ENCODE measurements at regions not wholly inside any gene's neighbourhood (a gene's known extent, or its start where the extent isn't known, plus 50 kb on each side); places are given as distances from the start of the nearest gene placed in this dataset.

DNA sequence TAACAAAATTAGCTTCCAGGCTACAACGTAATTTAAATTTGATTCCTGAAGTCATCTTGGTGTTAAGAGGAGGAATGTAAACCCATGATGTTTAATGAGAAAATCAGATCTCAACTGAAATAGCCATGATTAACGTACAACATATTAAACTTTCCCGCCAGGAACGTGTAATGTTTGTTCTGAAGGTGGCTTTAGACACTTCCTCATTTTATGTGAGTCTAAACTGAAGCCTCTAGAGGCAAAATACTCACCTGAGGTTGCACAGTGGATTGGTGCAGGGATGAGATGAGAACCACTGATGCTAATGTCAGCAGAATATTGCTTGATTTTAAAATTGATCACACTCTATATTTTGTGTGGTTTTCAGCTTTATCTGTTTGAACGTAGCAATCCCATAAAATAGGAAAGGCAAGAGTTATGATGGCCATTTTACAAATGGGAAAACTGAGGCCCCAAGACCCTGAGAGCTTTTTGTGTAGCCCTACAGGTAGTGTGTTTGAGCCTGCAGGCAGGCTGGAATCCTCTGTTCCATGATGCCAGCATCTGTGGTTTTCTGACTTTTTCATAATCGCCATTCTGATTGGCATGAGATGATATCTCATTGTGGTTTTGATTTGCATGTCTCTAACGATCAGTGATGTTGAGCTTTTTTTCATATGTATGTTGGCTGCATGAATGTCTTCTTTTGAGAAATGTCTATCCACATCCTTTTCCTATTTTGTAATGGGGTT is 243.7 kb upstream of the BMPER start:
- no peak for DNase-seq (ENCODE audit: low read depth, low spot score)

DNA sequence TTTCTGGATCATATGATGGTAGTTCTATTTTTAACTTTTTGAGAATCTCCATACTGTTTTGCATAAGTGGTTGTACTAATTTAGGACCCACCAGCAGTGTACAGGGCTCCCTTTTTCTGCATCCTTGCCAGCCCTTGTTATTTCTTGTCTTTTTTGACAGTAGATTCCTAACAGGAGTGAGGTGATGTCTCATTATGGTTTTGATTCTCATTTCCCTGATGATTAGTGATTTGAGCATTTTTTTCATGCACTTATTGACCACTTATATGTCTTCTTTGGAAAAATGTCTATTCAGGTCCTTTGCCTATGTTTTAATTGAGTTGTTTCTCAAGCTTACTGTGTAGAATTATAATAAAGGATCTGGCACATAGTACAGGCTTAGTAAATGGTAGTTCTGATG is 238.8 kb upstream of the BMPER start:
- DNase-seq (ENCODE audit: low read depth, low spot score), result peak; percentile 20

DNA sequence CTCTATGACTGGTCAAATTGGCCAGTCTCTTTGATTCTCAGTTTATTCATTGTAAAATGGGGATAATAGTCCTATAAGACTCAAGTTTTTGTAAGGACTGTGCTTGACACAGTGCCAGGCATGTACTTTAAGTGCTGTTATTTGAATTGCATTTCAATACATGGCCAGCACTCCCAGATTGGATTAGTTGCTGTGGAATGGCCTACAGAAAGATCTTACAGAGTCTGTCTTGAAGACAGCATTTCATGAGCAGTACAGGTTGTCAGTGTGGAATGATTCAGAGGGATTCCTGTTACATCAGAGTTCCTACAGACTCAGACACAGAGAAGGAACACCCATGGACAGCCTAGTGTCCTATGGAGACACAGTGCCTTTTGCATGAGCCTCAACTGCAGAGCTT is 238.1 kb upstream of the BMPER start:
- peak; percentile 26 for DNase-seq (ENCODE audit: low read depth, low spot score)

DNA sequence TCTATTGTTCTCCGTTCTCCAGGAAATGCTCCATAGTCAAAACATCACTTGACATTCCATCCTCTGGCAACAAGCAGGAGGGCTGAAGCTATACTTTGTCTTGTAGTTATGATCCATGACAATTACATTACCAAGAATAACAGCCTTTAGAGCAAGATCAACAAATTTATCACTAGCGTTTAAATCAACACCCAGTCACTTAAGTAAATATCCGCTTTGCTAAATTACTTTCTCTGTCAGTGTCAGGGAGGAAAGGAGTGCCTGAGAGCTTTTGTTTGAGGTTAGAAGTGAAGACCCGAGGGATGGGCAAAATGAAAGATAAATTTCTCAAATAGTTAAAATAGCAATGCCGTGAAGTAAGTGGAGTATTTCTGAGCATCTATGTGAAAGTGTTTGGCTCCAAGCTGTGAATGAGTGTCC is 236.1 kb upstream of the BMPER start:
- DNase-seq (ENCODE audit: low read depth, low spot score), result peak; percentile 45

DNA sequence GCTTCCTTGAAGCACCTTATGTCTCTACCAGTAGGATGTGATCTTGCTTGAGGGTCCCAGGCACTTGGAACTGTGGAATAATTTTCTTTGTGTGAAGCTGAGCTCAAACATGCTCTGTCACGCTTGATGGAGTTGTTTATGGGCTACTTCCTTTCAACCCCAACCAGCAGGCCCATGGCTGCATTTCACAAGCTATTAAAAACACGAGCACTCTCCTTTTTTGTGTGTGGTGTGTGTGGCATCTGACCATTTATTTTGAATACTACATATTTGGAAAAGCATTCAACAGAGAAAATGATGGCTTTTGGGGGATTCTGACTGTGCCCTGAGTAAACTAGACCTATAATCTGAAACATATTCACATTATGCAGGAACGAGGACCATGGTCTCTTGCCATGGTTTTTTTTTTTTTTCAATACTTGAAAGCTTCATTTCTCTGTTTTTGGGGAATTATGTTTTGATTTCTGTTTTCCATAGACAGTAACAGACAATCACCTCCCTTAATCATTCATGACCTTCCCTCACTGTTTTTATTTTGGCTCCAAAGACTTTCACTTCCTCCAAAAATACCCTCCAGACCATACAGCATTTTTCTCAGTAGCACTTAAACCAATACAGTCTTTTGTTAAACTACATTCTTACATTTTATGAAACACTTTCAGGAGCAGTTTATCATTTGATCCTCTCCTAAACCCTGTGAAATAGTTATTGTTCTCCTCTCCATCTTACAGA is 233.6 kb upstream of the BMPER start:
- DNase-seq (ENCODE audit: low read depth, low spot score), result no peak

DNA sequence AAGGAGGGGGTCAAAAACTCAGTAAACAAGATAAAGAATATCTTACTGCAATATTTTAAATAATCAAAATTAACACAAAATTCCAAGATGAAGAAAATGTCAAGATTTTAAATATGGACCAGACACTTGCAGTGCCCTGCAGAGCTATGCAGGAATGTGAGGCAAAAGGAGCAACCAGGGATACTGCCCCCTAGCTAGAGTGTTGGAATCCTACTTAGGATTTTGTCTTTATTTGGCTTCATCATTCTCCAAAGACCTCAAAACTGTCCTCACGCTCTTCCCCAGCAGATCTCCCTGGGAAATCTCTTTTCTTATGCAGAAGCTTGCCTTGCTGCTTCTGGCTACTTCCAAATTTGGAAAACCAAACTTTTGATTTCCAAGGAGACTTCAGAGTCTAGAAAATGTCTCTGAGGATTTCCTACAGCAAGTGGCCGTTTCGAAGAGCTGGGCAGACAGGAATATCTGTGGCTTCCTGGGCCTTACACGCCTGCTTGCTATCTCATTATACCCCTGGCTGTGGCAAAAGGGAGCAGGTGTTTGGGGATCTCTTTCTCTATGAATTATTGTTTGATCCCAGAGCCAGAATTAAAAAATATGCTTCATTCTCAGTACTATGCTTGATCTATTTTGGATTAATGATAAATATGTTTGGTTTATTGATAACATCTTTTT is 232.2 kb upstream of the BMPER start:
- no peak for DNase-seq (ENCODE audit: low read depth, low spot score)

DNA sequence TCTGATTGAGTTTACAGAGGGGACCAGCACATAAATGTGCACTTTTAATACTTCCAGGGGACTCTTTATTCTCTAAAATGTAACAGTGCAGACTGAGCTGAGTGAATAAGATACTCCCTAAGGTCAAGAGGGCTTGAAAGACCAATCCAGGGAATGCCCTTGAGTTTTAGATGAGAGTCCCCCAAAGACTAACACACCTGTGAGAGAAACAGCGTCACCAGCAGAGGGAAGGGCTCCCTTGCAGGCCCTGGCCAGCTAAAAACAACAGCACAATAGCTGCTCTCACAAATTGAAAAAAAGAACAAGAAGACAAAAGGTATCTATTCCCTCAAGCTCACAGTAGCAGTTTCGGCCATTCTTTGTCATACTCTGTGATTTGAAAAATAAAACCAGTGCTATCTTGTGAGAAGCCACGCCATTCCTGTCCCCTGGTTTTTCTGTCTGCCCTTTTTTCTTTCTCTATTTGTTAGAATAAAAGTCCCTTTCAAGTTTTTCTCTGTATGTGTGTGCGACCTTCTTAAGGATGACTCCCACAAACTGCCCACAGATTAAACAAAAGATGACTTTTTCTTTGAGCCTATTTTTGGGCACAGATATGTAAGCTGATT is 230.4 kb upstream of the BMPER start:
- DNase-seq (ENCODE audit: low read depth, low spot score), result no peak

DNA sequence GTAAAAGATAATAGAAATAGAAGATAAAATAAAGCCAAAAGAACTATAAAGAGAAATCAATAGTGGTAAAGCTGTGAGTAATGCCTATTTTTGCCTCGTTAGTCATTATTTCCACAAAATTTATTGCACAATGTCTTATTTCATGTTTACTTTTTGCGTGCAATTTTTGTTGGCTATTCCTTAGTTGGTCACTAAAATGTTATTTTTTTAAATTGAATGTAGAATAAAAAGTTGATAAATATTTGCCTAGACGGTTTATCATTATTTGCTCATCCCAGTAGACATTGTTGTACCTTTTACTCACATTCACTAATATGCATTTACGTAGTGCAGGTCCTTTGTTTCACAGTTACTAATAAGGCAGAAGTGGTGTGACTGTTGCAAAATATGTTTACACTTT is 227.8 kb upstream of the BMPER start:
- DNase-seq (ENCODE audit: low read depth, low spot score), result no peak

DNA sequence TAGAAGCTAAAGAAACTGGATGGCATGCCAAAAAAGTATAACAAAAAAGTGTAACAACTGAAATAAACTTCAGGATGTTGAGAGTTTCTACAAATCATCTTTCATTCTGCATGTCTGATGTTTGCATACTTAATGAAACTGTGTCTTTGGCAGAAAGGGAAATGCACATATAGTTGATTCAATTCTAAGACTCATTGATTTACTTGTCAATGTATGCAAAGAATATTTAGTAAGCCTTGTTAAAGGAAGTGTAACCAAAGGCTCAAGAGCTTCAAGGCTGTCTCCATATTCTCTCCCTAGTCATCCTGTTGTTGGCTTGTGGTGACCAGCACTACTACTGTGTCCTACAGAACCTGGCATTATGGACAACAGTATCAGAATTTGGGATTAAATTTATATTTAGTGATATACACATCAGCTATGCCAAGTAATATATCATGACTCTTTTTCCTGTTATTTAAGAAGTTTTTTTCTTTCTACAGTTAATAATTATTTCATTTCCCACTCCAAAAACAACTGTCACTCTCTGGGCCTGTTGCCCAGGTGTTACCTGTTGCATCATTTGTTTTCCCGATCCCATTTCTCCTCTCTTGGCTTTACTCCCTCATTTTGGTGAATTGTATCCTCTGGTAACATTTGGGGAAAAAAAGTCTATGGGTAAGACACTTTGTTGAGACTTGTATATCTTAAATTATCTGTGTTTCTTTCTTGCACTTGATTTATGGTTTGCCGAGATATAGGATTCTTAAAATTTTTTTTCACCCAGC is 226.6 kb upstream of the BMPER start:
- DNase-seq (ENCODE audit: low read depth, low spot score), result no peak

DNA sequence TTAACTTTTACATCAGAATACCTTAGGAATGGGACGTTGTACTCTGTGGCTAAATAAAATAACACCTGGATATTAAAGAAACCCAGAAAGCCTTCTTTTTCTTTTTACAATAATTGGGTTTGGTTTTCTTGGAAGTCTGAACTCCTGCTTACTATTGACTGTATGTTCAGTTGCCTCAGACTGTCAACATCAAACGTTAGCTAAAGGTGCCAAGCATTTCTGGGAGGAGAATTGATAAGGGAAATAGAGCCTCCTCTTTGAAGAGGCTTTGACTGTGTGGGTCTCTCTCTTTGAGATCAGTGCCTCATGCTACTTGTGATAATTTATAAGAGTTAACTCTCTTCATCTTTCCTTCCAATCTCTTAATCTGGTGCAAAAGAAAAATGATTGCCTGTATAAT is 224.7 kb upstream of the BMPER start:
- no peak for DNase-seq (ENCODE audit: low read depth, low spot score)

DNA sequence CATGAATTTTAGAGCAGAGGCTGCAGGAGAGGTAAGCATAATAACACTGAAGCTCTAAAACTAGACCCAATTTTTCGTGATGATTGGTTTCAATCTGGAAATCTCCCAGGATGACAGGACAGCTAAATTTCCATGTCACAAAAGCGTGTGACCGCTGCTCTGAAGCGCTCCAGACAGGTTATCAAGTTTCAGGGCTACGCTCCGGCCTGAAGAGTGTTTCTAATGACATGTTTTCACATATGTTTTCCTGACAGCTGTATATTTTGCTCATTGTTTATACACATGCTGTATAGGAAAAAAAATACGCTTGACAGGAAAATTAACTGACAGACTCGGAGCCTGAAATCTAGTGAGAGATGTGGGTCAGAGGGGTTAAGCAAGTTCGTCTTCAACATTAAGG is 219.8 kb upstream of the BMPER start:
- no peak for DNase-seq (ENCODE audit: low read depth, low spot score)

DNA sequence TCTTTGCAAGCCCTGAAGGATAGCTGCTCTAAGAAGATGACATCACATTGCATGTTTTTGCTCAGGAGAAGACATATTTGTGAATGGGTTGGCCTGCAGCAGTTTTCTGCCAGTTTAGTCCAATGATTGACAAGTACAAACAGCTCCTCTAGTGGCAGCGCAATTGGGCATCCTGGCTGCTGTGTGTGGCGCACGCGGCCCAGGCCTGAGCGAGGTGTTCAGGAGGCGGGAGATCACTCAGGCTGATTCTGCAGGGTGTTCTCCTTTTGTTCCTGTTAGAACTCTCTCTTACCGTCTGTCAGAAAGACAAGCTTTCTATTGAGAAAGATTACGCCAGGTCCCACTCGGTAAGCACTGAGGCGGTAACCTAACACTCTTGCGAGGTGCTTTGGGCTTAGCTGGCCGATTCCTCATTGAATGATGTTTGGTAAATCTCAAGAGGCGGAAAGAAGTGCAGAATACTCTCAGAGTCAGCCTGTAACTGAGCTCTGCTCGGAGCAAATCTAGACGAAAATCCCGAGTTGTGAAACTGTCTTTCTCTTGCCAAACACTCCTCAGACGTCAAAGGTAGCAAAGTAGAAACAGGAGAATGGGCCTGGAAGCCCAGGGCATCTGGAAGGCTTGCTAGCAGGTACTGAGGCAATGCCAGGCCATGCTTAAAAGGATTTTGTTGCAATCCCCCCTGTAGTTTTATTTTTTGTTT is 219.2 kb upstream of the BMPER start:
- no peak for DNase-seq (ENCODE audit: low read depth, low spot score)

DNA sequence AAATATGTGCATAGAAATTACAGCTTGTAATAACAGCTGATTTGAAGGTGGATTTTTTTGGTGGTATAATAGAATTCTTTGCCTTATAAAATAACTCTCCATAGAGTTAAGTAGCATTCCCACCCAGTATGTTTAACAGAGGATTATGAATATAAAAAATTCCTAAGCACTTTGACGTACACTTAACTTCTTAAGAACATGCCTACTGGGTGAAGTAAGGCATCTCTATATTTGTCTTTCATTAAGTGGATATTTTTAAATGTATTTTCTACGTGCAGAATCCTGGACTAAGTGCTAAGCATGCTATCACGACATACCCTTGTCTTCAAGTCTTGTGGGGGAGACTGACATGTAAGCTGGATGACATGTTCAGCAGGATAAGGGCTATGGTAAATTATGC is 217.7 kb upstream of the BMPER start:
- DNase-seq (ENCODE audit: low read depth, low spot score), result no peak

DNA sequence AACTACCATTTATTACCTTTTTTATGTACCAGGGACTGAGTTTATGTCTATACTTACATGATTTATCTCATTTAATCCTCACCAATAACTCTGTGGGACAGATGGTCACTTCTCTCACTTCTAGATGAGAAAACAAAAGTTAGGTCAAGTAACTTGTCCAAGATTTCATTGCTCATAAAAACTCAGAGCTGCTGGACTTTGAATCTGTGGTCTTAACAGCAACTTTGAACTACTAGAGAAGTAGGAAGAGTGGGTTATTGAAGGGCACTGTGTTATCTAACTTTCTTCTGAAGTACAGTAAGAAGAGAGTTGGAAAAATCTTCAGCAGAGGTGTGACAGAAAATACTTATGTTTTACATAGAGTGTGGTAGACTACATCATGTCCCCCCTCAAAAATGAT is 214.2 kb upstream of the BMPER start:
- DNase-seq (ENCODE audit: low read depth, low spot score), result no peak

DNA sequence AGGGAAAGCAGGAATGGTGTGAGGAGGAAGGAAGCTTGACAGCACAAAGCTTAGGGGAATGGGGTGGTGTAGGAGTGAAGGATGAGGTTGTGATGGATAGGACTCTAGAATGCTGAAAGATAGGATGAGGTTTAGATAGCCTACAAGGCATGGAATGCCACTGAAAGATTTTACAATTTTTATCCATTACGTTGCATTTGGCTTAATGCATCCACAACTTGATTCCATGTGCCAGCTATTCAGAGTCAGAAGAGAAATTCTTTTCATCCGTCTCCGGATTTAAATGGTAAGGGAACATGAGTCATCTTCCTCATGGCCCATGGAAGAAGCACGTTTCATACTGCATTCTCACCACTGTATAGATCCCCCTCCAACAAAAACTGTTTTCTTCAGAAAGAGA is 212.4 kb upstream of the BMPER start:
- DNase-seq (ENCODE audit: low read depth, low spot score), result peak; percentile 72

DNA sequence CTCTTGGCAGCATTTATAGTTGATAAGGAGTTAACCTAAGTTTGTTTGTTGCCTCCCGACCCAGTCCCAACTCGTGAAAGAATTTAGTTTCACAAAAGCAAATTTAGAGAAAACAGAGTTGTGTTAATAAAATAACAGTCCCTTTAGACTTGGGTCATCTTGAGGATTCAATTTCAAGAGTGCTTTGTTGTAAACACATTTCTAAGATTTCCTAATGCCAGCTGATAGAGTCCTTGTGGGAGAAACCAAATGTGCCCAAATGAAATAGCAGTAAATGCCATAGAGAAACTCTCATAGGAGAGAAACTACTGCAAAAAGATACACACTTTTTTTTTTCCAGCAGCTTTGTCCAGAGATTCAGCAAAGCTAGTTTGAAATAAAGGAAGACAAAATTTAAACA is 211.3 kb upstream of the BMPER start:
- no peak for DNase-seq (ENCODE audit: low read depth, low spot score)

DNA sequence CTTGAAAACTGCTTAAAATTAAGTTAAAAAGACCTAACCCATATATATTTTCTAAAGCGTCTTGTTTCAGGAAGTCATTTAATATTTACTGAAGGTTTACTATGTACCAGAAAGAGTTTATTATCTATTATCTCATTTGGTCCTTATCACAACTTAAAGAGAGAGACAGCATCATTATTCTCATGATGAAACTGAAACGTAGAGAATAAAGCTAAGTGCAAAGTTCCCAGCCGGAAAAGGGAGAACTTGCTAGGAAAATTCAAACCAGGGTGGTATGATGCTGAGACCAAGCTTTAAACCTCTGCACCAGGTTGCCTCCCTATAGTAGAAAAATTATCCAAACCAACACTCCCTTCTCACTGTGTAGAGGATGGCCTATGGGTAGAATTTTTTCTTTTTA is 207.7 kb upstream of the BMPER start:
- no peak for DNase-seq (ENCODE audit: low read depth, low spot score)

DNA sequence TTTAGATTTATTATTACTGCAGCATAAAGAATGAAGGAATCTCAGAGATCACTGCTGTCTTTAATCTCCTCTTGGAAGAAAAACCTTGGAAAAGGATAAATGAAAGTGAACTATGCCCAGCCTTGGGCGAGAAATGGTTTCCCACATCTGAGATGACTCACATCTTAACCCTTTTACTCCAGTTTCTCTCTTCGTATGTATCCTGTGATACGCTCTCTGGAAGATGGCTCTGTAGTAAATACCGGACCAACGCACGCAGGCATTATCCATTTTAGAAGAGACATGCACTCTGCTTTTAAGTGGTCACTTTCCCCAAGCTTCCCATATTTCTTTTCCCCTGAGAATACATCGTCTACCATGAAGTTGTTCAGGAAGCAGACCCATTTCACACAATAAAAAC is 207.3 kb upstream of the BMPER start:
- DNase-seq (ENCODE audit: low read depth, low spot score), result peak; percentile 31

DNA sequence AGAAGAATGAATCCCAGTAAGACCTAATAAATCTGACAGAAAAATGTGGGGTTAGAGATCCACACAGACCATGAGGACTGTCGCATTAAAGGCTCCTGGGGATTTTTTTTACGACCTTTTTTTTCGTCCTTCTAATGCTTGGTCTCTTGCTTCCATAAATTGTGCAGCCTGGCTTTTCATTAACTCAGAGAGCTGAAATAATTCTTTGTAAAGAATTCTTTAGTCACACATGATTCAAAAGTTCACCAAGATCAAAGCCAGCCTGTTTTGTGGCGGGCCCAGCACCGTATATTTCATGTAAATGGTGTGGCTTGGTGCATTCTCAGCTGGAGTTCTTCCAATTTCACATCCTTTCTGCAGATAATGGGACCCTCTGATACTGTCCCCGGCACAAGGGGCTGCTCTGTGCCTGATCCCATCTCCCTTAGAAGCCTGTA is 206.6 kb upstream of the BMPER start:
- peak; percentile 19 for DNase-seq (ENCODE audit: low read depth, low spot score)

DNA sequence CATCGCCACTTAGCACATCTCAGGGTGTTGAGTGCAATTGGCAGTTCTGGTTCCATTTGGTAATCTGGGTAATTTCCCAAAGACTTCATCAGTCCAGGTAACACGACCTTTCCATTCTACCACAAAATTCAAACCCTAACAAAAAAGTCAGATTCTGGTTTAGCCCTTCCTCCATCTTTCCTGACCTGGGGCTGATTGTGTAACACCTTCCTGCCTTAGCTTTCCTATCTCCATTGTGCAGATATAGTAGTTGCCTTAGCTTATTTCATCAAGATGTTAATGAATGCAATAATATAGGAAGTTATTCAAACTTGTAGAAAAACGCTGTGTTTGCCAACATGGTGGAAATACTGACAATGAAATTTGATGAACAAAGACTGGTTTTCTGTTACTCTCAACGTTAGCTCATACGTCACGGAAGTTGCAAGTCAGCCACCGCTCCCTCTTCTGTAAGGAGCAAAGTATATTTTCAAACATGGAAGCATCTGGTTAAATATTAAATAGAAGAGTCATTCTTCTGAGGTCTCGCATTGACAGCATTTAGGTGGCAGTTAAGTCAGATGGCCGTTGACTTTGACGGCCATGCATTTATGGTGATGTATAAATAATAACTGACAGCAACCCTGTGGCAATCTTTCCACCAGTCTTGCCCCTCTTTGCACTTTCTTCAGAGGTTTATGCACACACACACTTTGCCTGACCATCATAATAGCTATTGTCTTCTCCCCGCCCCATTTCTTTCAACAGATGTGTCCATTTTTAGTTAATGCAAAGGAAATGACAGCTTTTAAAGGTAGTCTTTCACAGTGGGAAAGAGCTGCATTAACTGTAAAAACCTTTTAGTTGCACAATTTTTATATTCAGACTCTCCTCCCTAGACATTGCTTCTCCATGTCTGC is 205.1 kb upstream of the BMPER start:
- DNase-seq (ENCODE audit: low read depth, low spot score), result no peak

Measured in astrocyte of the hippocampus (primary cell).